ENCODE measurements at regions not wholly inside any gene's neighbourhood (a gene's known extent, or its start where the extent isn't known, plus 50 kb on each side); places are given as distances from the start of the nearest gene placed in this dataset.

- ATAC-seq, result no peak
These were observed 332.8 kb downstream of the C16orf95 start for GRCh38 chr16:86984343-86984742.

DNA sequence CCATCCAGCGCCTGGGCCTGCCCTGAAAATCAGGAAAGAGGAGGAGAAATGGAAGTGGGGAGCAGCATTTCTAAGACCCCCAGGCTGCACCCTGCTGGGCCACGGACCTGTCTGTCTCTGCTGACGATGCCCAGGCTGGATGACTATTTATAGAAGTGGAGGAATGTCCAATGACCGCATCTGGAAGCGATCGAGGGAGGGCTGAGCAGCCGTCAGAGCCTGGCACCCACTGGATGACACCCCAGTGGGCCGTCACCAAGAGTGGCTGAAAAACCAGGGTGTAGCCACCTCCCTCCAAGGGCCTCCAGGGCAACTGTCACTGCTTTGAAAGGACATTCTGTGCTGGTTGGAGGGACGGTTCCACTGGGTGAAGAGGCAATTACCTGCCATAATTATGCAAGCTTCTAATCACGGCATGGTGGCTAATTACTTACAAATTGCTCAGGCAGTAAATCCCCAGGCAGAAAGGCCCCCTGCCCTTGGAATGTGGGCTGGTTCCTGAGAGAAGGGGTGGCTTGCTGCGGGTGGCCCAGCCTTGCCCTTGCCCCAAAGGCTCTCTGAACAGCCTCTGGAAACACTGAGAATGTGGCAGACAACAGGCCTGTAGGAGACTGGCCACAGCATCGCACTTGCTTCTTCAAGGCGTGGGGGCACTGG lies 332.1 kb downstream of the C16orf95 start:
- no peak for ATAC-seq

DNA sequence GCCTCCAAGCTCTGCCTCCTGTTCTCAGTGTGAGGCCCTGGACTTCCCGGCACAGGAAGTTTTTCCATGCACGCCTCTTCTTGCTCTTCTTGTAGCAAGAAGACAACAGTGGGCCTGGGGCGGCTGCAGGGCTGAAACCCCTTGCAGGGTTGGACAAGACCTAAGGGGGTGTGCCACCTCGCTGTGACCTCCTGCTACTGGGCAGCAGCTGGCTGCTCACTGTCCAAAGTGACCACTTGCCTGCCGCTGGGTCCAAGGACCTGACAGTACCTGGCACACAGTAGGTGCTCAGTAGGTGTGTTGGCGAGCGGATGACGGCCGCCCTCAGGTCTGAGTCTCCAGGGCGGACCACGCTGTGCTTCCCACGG lies 331.6 kb downstream of the C16orf95 start:
- no peak for ATAC-seq

DNA sequence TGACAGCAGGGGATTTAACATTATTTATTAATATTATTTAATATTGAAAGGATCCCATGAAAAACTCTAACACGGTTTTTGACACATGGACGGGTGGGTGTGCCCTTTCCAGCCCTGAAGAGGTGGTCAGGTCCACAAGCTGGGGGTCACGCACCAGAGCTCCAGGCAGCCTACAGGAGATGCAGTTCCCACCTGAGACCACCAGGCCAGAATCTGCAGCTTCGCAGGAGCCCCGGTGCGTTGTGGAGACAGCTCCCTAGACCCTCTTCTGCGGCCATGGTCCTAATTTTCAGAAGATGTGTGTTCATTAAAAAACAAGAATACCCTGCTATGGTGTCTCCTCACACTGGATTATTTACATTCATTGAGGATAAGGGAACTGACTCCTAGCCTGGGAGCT lies 331.1 kb downstream of the C16orf95 start:
- no peak for ATAC-seq

- ATAC-seq, result no peak
These were observed 330.2 kb downstream of the C16orf95 start for GRCh38 chr16:86986809-86987487.

DNA sequence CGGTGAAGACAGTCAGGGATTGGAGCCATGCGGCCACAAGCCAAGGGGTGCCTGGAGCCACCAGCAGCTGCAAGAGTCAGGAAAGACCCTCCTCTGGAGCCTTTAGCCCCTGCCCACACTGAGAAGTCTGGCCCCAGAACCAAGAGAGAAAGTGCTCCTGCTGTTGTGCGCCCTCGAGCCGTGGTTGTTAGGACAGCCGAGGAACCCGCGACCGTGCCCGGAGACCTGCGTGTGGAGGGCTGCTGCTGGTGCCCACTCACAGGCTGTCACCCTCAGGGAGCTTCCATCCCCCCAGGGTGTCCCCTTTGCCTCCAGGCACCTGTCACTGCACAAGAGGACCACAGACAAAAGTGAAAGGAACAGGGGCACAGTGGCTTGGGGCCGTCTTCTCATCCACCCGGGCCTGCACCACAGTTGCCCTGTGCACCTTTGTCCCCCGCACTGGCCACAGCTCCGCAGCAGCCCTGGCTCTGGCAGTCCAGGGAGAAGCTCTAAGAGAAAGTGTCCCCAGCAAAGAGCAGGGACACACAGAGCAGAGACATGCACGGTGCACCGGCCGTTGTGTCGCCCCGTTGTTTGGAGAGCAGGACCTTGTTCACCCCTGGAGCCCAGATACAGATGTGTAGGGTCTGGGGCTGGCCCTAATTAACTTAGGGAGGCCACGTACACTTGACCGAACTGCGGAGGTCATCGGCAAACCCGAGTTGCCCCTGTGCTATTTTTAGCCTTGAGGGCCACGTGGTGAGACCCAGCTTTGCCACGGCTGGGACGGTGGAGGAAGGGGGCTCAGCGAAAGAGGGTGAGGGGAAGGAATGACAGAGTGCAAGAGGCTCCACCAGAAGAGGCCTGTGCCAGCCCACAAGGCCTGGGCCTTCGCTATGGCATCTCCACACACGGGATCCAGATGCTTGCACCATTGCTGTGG lies 329.2 kb downstream of the C16orf95 start:
- ATAC-seq, result no peak

- no peak for ATAC-seq
These were observed 328.1 kb downstream of the C16orf95 start for GRCh38 chr16:86988920-86989696.

DNA sequence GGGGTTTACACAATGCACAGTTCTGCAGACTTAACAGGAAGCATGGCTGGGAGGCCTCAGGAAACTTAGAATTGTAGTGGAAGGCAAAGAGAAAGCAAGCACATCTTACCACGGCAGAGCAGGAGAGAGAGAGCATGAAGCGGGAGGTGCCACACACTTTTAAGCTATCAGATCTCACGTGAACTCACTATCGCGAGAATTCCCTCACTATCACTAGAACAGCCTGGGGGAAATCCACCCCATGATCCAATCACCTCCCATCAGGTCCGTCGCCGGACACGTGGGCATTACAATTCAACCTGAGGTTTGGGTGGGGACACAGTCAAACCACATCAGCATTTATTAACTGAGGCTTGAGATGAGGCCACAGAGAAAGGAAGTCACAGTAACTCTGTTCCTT lies 326.7 kb downstream of the C16orf95 start:
- ATAC-seq, result no peak

DNA sequence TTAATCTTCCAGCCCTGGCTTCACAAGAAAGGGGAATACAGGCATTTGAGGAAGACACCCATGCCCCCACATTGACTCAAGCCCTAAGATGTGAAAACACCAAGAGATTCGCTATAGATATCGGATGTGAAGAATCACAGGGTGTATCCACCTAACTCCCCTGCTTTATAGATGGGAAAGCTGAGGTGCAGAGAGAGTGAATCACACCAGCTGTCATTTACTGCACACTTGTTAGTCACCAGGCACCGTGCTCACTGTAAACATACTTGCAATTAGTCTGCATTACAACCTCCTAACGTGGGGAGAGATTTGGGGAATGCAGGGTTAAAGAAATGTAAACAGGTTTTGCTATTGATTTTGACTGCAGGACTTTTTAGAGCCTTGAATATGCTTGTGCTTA lies 325.5 kb downstream of the C16orf95 start:
- no peak for ATAC-seq

DNA sequence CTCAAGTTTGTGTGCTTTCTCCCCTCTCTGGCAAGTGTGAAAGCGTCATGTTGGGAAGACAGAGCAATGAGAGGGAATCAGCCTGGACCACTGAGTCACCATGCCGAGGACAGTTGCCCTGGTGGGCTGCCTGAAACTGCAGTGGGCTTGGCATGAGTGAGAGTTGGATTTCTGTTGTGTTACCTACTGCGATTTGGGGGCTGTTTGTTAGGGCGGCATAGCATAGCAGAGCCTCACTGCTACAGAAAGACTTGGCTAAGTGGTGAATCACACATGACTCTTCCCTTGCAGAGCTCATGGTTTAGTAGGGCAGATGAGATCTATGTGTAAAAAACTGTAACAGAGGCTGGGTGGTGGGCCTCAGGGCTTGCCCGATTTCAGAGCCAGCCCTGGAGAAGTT lies 324.6 kb downstream of the C16orf95 start:
- no peak for ATAC-seq

DNA sequence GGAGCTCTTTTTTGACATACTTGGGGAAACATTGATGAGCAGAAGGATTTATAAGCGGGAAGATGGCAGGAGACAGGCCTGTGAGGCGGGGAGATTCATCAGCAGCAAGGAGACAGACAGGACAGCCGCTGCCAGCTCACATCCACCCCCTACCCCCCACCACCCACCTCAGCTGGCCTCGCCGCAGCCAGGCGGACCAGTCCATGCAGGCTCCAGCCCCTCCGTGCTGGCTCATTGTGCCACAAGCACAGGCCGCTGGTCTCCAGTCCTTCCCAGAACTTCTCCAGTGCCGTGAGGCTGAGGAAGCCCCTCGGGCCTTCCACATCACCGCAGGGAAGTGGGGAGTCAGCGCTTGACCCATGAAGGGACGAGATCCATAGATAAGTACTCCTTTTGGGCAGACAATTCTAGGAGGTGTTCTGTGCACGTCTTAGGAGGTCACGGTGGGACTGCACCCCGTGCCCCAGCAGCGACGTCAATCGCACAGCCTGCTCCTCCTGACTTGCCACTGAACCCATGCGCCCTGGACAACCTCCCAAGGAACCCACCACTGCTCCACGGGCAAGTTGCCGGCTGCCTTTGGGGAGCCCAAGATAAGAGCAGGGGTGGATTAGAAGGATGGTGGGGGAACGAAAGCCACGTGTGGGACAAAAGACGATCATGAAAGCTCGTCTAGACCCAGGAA lies 323.6 kb downstream of the C16orf95 start:
- ATAC-seq, result no peak

- ATAC-seq, result no peak
These were observed 323.0 kb downstream of the C16orf95 start for GRCh38 chr16:86994215-86994614.

DNA sequence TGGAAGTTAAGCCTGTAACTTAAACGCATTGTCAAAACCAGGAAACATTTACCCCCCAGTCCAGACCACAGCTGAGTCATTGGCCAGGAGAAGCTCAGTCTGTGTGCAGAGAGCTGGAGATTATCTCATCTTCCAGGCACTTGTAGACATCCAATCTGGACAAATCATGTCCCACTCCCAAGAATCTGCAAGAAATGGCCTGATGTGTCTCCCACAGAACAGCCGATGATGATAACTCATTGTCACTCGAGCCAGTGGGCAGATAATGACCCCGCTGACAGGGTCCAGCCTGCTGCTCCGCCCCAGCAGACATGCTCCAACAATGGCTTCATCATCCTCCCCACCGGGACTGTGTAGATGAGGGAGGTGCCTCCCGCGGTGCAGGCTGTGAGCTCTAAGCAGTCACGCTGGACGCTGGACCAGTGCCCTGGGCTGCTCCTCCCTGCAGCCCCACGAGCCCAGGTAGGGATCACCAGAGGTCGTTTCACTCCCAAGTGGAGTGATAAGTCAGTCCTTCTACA lies 322.5 kb downstream of the C16orf95 start:
- no peak for ATAC-seq

- ATAC-seq, result no peak
These were observed 321.7 kb downstream of the C16orf95 start for GRCh38 chr16:86995456-86995855.

DNA sequence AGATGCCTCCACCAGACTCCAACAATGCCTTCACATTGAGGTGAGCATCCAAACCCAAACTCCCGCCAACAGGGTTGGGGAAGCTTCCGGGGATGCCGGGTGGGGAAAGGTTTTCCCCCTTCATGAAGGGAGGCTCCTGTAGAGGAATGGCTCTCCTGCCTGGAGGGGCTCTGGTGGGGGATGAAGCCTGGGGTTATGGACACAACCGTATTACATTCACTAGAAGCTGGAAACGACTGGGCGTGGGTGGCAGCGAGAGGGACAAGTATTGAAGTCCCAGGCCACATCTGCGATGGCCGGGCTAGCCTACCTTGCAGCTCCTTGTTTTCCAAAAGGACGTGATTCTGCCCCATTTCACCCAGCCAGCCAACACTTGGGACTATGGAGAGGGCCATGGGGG lies 321.1 kb downstream of the C16orf95 start:
- ATAC-seq, result no peak

GRCh38 chr16:86997058-86997457 lies 320.1 kb downstream of the C16orf95 start:
- no peak for ATAC-seq

DNA sequence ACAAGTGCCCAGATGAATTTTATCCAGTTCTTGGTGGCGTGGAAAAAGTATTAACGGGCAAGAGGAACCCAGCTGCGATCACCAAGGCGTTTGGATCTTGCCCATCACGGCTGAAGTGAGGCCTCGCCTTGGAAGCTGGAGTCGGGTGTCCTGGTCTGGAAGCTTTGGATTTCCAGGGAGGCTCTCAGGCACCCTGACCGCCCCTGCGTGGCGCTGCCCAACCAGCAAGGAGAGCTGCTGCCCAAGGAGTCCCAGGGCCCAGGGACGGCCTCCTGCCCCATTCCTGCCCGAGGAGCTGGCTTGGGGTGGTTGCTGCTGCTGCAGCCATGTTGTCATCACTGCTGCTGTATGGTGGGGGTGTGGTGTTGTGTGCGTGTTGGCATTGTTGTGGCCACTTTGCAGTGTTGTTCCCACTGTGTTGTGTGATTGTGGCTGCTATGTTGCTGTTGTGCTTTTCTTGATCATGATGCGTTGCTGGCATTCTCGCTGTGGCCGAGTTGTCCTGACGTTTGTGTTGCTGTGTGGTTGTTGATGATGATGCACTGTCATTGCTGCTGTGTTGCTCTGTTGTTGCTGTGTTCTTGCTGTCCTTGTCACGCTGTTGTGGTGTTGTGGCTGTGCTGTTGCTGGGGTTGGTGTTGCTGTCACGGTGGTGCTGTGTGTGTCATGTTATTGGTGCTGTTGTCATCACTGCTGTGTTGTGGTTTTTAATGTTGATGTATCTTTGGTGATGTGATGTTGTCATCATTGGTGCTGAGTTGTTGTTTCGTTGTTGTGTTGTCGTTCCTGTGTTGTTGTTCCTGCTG lies 318.8 kb downstream of the C16orf95 start:
- ATAC-seq, result no peak

- ATAC-seq, result no peak
These were observed 317.2 kb downstream of the C16orf95 start for GRCh38 chr16:87000001-87000400.

DNA sequence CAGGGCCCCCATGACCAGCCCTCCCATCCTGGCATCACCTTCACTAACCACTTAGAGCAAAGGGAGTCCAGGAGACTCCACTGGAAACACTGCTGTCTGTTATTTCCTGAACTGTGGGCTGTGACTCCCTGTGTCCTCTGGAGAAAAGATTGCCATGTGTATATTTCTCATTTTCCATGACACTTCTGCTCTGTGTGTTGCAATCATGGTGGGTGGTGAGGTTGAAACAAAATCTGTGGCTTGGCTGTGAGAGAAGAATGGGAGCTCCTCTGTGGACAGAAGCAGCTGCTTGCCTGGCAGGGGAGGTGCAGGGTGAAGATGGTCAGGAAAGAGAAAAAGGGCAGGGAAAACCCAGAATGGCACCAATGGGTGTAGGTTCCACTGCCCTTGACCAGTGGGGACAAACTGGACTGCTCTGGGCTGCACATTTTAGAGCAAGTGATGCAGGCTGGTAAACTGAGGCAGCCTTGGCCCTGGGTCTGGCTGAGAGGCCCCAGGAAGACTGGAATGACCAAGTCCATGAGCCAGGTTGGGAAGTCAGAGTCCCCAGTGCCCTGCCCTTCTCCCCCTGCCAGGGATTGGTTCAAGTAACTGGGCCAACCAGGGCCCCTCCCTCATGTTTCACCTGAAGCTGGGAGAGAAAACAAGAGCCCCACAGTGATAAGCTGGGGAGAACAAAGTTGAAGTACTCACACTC lies 314.3 kb downstream of the C16orf95 start:
- ATAC-seq, result no peak

DNA sequence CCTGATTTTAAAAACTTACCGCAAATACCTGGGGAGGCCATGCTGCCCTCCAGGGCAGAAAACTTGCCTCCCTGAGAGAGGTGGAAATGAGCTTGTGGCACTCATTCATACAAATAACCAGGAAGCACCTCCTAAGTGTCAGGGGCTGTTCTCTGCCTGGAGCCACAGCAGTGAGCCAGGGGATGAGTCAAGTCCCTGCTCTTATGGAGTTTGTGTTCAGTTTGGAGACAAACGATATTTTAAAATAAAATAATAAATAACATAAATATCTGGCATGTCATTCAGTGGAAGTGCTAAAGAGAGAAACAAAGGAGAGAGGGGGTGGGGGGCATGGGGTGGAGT lies 313.8 kb downstream of the C16orf95 start:
- no peak for ATAC-seq

DNA sequence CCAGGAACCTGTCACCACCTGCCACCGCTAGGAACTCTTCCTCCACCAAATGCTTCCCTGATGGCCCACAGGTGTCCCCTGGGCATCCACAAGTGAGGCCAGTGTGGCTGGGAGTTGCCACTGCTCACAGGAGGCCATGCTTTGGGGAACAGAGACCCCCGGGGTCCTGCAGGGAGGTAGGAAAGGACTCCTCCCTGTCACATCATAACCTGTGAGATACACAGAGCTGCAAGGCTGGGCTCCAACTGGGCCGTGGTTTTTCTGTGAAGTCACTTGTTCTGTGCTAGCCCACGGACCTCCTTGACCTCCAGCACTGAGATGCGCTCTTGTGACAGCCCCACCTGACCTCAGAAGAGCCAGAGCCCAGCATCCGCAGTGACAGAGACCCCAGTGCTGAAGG lies 311.2 kb downstream of the C16orf95 start:
- ATAC-seq, result no peak
